ENCODE measurements at regions not wholly inside any gene's neighbourhood (a gene's known extent, or its start where the extent isn't known, plus 50 kb on each side); places are given as distances from the start of the nearest gene placed in this dataset.

DNA sequence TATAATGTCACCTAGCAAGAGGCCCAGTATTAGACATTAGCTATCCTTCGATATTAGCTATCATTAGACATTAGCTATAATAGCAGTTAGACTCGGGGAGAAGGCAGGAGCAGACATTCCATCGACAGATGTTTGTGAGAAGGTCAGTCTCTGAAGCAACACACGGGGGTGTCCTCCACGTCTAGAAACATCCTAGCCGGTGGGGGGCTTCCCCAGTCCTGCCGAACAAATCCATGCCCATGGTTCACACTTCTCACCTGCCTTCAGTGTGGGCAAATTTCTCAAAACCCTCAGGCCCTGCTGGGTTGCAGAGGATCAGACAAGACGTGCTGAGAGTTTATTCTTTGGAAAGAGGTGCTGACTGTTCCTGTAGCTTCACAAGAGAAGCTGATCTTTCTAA is 151.1 kb downstream of the IRF8 start:
- DNase-seq (ENCODE audit: low read depth in 1 of 2, low spot score in 1 of 2) = no peak
- in situ Hi-C loops (cut with HindIII; ENCODE audit: low pct_unique_long_range_greater_than_20kb, low sequenced_read_pairs) = no loop called here
- no peak for TF ChIP-seq JUND (IDR thresholded peaks at IDR 0.05; ENCODE audit: low read depth)

- TF ChIP-seq JUND (IDR thresholded peaks at IDR 0.05; ENCODE audit: low read depth) = no peak
- in situ Hi-C loops (cut with HindIII; ENCODE audit: low pct_unique_long_range_greater_than_20kb, low sequenced_read_pairs) = no loop called here
- no peak for DNase-seq (ENCODE audit: low read depth in 1 of 2, low spot score in 1 of 2)
Observed at GRCh38 chr16:86050591-86051367, 151.8 kb downstream of the IRF8 start.

DNA sequence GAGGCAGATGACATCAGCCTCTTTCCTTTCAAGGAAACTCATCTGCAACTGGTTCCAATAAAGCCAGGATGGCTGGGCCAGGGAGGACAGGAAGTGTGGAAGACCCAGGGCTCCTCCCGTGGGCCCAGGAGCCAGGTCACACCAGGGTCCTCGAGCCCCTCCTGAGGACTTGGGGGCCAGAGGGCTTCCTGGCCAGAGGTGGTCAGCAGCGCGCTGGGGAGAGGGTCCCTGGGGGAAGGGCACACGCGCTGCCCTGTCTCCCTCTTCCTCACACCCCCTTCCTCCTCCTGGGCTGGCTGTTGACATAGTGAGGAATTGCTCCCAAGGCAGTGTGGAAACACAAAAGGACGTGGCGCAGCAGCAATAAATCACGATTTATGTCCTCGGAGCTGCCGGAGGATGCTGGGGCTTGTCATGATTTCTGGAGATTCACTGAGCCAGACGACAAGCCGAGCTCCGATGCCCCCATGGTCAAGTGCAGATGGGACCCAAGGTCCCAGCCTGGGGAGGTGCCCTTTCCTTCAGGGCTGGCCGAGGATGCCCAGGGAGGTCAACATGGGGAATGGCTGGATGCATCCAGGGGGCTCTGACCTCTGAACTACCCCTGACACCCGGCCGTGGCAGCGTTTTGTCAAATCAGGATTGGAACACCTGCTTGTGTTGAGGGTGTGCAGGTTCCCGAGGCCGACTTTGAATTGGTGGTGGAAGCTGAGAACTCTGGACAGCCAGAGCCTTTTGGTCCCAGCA is 152.6 kb downstream of the IRF8 start:
- in situ Hi-C loops (cut with HindIII; ENCODE audit: low pct_unique_long_range_greater_than_20kb, low sequenced_read_pairs) = no loop called here
- no peak for TF ChIP-seq JUND (IDR thresholded peaks at IDR 0.05; ENCODE audit: low read depth)
- peak in 1 of 2 experiments; percentile 30 for DNase-seq (ENCODE audit: low read depth in 1 of 2, low spot score in 1 of 2)

- no peak for DNase-seq (ENCODE audit: low read depth in 1 of 2, low spot score in 1 of 2)
- TF ChIP-seq JUND (IDR thresholded peaks at IDR 0.05; ENCODE audit: low read depth) = no peak
- in situ Hi-C loops (cut with HindIII; ENCODE audit: low pct_unique_long_range_greater_than_20kb, low sequenced_read_pairs) = no loop called here
Observed at GRCh38 chr16:86052115-86052670, 153.2 kb downstream of the IRF8 start.

DNA sequence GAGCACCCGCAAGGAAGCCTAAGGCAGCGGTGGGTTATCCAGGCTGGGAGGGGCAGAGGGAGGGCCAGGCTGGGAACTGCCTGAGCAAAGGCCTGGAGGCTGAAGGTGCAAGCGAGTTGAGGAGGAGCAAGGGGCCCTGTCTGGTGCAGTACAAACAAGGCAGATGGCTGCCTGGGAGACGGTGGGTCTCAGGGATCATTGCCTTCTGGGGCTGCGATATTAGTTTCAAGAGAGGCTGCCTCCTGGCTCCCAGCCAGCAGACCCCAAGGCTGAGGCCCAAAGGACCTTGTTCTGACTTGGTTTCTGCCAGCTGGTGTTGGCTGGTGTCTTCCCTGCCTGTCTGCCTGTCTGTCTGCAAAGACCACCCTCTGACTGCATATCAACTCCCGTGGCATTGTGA is 154.0 kb downstream of the IRF8 start:
- TF ChIP-seq JUND (IDR thresholded peaks at IDR 0.05; ENCODE audit: low read depth) = no peak
- no peak for DNase-seq (ENCODE audit: low read depth in 1 of 2, low spot score in 1 of 2)
- in situ Hi-C loops (cut with HindIII; ENCODE audit: low pct_unique_long_range_greater_than_20kb, low sequenced_read_pairs) = no loop called here

DNA sequence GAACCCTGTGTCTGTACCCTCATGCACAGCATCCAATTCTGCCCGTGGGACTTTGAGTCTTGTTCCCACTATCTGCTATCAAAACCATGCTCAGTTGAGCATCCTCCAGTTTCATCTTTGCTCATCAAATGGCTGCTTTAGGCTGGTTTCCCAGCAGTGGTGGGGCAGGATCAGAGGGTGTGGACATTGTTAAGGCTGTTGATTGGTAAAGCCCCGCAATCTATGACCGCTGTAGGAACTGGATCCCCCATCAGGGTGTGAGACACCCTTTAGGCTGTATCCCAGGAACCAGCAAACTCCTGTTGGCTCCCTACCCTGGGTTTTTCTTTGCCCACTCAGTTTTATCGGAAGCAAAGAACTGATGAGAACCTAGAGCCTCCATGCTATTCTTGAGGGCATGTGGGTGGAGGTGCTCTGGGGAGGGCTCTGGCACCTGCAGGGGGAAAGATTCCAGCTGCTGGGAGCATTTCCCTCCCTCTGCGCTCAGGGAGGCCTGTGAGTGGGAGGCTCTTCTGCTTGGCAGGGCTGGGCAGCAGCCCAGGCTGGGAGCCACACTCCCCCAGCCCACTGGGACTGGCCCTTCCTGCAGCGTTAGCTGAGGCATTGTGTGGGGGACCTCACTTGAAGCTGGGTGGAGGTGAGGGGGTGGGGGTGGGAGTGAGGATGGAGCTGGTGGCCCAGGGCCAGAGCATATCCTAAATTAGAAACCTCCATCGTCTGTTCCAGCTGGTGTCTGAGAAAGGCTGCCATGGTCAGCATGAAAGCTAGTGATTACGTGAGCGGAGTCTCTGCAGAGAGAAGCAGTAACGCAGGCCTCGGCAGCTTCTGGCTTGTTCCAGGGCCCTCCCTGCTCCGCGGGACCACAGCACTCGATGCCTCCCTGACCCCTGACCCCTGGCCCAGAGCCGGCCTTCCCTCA is 160.6 kb downstream of the IRF8 start:
- in situ Hi-C loops (cut with HindIII; ENCODE audit: low pct_unique_long_range_greater_than_20kb, low sequenced_read_pairs) = no loop called here
- no peak for TF ChIP-seq JUND (IDR thresholded peaks at IDR 0.05; ENCODE audit: low read depth)
- DNase-seq (ENCODE audit: low read depth in 1 of 2, low spot score in 1 of 2) = no peak

DNA sequence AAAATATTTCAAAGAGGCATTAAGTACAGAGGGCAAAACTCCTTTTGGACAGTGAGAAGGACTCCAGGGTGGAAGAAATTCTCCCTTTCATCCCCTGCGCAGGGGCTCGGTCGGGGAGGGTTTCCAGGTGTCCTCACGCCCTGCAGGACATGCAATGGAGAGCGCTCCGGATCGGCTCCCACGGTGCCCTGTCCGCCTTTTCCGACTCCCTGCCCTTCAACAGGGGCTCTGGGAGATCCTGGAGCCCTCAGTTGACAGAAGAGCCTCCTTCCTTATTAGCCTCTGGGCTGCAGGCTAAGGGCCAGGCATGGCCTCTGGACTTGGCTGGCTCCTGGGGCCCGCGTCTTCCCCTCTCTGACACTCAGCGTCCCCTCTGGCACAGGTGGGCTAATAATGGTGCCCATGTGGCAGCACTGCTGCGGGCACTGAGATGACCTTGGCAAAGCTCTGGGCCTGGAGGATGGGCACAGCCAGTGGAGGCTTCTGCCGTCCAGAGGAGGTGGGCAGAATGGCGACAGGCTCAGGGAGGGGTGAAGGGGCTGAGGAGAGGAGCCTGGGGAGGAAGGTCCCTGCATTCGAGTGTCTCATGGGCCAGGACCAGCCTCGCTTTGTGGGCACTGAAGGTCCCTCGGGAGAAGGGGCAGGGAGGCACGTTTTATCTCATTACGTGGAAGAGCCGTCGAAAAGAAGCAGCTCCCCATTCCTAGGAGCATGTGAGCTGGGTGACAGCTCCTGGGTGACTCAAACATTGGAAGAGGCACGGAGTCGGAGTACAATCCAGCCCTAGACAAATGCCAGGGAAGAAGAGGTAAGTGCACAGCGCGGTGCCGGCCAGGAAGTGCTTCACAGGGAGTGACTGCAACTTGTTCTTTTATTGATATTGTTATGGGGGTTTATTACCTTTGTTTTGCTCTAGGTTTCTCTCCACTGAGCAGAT is 161.7 kb downstream of the IRF8 start:
- DNase-seq (ENCODE audit: low read depth in 1 of 2, low spot score in 1 of 2) = no peak
- TF ChIP-seq JUND (IDR thresholded peaks at IDR 0.05; ENCODE audit: low read depth) = no peak
- in situ Hi-C loops (cut with HindIII; ENCODE audit: low pct_unique_long_range_greater_than_20kb, low sequenced_read_pairs) = no loop called here

DNA sequence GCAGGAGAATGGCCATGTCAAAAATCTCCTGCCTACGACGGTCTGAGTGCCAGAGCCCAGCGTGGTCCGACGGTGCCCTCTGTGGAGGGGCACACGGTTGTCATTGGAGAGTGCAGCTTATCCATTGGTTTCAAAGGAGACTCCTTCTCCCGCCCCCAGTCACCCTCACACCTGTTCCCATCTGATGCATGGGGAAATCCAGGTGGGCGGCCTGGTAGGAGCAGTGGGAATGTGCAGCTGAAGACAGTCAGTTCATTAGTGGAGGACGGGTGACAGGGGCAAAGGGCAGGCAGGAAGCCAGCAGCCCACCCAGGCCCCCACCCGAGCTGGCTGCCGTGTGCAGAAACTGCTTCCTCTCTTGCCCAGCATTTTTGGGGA is 162.3 kb downstream of the IRF8 start:
- in situ Hi-C loops (cut with HindIII; ENCODE audit: low pct_unique_long_range_greater_than_20kb, low sequenced_read_pairs) = no loop called here
- no peak for DNase-seq (ENCODE audit: low read depth in 1 of 2, low spot score in 1 of 2)
- no peak for TF ChIP-seq JUND (IDR thresholded peaks at IDR 0.05; ENCODE audit: low read depth)

- no peak for TF ChIP-seq JUND (IDR thresholded peaks at IDR 0.05; ENCODE audit: low read depth)
- no peak for DNase-seq (ENCODE audit: low read depth in 1 of 2, low spot score in 1 of 2)
- in situ Hi-C loops (cut with HindIII; ENCODE audit: low pct_unique_long_range_greater_than_20kb, low sequenced_read_pairs) = no loop called here
Observed at GRCh38 chr16:86061721-86062120, 162.8 kb downstream of the IRF8 start.

DNA sequence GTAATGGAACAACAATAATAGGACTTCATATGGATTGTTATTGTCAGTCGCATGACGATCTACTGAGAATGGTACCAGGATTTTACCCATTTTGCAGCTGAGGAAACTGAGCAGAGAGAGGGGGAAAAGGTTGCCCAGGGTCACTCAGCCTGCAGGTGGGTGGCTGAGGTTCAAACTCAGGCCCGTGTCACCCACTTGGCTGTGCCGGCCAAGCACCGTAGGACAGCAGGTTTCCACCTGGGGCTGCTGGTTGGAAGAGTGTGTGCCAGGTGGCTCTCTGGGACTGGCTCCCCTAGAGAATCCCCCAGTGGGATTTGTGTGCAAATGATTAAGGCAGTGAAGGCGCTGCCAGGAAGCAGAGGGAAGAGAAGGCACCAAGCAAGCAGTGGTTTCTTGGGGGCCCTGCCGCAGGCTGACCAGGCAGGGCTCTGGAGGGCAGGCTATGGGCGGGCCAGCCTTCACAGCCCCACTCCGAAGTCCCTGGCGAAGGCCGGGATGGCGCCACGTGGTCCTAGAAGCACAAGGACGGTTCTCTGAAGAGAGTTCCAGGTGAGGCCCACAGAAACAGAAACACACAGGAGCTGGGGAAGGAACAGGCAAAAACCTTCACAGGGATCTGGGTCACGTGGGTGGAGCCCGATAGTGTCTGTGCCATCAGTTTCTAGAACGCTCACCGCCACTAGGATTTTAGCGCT is 163.5 kb downstream of the IRF8 start:
- in situ Hi-C loops (cut with HindIII; ENCODE audit: low pct_unique_long_range_greater_than_20kb, low sequenced_read_pairs) = no loop called here
- DNase-seq (ENCODE audit: low read depth in 1 of 2, low spot score in 1 of 2) = no peak
- TF ChIP-seq JUND (IDR thresholded peaks at IDR 0.05; ENCODE audit: low read depth) = no peak
